GM12874 (cell line): ENCODE measurements at regions not wholly inside any gene's neighbourhood (a gene's known extent, or its start where the extent isn't known, plus 50 kb on each side); places are given as distances from the start of the nearest gene placed in this dataset.
A peak's percentile ranks its signal among the peaks of the same experiment; 100 is the strongest.

Experiments
- TF ChIP-seq, protein P1 (sequence below): IDR thresholded peaks from 2 replicates; pipeline ENCODE4 v1.5.1; 2011; ENCODE audit warnings: low read depth, mild to moderate bottlenecking, control low read depth, low read length, moderate library complexity; ENCODE audit not compliant: insufficient read depth

DNA sequence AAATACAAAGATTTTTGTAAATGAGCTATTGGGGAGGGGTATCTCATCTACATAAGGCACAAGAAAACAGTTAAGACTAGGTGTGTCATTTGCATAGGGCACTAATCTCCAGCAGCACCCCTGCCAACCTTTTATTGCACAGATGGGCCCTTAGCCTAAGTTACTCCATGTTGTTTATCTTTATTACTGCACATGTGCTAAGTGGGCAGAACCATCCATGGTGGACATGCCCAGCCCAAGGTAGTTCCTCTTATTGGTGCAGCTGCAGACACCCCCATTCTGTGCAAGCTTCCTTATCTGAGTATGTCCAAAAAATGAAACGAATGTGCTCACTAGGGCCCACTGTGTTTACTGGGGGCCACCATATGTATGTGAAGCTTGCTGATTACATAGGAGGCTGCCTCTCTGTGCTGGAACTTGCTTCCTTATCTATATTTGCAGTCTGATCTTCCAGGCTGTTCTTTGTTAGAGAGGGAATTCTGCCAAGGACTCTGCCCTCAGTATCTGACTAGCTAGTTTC lies 77.3 kb upstream of the NEK7 start:
- TF ChIP-seq, protein P1, sequence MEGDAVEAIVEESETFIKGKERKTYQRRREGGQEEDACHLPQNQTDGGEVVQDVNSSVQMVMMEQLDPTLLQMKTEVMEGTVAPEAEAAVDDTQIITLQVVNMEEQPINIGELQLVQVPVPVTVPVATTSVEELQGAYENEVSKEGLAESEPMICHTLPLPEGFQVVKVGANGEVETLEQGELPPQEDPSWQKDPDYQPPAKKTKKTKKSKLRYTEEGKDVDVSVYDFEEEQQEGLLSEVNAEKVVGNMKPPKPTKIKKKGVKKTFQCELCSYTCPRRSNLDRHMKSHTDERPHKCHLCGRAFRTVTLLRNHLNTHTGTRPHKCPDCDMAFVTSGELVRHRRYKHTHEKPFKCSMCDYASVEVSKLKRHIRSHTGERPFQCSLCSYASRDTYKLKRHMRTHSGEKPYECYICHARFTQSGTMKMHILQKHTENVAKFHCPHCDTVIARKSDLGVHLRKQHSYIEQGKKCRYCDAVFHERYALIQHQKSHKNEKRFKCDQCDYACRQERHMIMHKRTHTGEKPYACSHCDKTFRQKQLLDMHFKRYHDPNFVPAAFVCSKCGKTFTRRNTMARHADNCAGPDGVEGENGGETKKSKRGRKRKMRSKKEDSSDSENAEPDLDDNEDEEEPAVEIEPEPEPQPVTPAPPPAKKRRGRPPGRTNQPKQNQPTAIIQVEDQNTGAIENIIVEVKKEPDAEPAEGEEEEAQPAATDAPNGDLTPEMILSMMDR = no peak

DNA sequence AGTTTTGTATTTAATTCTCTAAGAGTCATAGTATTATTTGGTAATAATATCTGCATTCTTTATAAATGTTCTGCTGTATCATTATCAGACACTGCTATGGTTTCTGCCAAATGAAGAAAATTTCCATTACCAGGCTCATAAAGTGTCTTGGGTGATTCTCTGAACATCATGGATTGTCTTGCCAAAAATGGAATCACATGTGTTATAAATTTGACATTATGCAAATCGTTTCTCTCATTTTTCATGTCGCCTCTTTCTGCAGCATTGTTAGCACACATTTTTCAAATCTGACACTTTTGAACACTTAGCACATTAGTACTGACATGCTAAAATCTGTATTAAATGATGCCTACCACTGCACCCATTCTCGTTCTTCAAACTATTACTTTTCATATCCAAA lies 74.2 kb upstream of the NEK7 start:
- TF ChIP-seq, protein P1 = no peak

DNA sequence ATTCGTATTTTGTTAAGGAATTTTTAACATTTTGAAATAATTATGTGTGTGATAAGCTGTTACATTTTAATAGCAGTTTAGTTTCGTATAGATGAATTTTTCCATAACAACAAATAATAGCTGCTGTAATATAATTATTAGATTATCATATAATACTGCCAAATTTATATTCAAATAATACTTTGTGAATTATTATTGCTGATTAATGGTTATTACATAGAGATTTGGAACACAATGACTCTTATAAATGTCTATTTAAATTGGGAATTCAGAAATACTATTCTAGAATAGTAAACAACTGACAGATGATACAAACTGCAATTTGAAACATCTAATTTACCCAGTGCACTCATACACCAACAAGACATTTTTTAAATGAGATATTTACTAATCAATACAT lies 73.2 kb upstream of the NEK7 start:
- TF ChIP-seq, protein P1 = no peak

DNA sequence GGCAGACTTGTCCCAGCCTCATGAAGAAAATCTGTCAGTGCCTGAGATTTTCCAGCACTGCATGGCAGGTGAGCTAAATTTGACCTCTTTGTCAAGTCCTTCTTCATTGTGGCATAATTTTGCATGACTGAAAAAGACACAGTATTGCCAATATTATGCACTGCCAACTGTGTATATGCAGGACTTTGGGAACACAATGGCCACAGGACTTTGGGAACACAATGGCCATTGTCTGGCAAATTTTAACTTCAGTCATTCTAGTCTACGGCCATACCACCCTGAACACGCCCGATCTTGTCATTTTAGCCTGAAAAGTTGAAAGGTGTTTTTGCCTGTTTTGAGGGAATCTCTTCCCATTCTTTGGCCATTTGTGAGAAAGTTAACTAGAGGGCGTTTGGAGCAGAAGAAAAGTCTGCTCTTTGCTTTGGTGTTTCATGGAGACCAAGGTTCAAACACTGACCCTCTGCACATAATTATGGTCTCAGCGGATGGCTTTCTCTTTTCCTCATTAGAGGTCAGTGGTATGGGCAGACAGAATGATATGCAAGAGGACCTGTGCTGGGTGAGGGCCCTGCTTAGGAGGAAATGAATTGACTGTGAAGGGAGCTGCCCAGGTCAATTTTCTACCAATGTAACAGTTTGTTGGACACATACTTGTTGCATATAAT lies 72.4 kb upstream of the NEK7 start:
- TF ChIP-seq, protein P1 = no peak

DNA sequence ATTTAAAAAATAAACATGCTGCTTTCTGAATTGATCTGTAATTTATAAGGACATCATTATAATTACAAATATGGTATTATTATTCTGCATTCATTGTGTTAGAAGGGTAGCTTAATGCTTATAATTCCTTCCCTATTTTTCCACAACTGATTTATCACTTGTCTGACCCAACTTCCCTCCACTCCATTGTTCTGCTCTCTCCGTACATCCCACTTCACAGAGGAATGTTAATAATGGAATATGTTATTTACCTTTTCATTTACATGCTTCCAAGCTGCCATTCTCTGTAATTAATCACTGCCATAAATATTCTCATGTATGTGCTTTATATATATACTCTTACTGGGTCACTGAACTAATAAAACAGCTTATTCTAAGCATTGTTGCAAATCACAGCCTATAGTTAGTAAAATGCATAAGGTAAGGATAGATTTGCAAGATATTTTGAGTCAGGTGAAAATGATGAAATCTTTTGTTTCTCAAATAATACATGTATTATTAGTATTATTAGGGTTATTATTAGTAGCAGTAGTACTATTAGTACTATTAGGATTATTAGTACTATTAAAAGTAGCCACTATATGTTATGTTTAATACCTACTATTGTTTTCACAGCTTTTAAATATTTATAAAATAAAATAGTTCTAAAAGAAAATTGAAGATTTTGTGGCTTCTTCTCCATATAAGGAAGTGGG lies 70.6 kb upstream of the NEK7 start:
- TF ChIP-seq, protein P1 = no peak

DNA sequence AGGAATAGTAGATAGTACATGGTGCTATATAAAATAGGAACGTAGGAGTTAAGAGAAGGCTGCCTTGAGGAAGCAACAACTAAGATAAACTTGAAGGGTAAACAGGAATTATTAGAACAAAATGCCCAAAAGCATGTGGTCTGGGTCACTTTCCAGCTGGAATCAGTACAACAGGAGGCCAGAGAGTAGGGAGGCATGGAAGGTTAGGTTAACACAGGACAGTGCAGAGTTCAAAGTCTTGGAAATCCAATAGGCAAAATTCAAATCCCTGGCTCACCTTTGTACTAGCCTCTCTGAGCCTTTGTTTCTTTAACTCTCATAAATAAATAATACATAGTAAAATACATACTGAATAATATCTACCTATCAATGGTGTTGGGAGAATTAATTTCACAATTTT lies 69.0 kb upstream of the NEK7 start:
- TF ChIP-seq, protein P1 = no peak

DNA sequence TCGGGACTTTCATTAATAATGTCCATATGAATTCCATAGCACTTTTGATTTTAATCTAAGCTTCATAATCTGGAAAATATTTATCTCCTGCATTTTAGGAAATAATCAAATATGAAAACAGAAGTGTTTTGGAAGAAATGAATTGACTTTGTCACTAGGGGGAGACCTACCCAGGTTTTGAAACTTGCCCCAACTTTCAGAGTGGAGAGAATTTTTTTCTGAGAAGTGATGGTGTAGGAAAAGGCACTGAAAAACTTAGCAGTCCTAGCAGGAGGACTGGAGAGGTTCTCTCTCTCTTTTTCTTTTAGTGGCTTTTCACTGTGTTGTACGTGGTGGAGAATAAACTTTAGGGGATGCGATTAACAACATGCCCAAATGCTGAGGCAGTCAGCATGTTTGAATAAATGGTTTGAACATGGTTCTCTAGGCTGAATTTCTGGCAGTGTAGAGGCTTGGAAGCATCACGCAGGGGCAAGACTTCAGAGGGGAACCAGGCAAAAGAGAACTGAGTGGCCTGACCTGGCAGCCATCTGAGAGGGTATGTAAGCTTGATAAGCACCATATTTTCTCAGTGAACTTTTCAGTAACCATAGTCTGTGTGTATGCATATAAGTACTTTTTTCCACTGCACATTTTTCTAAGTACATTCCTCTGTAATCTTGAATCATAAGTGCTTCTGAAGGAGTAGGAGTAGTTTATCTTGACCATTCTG lies 68.3 kb upstream of the NEK7 start:
- TF ChIP-seq, protein P1 = peak; percentile 40; the same call in 1 of the 2 replicates
